Suppressor macrophage (primary cell): ENCODE measurements at regions not wholly inside any gene's neighbourhood (a gene's known extent, or its start where the extent isn't known, plus 50 kb on each side); places are given as distances from the start of the nearest gene placed in this dataset.

Experiments
- DNase-seq, 4 experiments: peaks; one replicate each; pipeline ENCODE4 v3.0.0-alpha.2; 2020 to 2022

DNA sequence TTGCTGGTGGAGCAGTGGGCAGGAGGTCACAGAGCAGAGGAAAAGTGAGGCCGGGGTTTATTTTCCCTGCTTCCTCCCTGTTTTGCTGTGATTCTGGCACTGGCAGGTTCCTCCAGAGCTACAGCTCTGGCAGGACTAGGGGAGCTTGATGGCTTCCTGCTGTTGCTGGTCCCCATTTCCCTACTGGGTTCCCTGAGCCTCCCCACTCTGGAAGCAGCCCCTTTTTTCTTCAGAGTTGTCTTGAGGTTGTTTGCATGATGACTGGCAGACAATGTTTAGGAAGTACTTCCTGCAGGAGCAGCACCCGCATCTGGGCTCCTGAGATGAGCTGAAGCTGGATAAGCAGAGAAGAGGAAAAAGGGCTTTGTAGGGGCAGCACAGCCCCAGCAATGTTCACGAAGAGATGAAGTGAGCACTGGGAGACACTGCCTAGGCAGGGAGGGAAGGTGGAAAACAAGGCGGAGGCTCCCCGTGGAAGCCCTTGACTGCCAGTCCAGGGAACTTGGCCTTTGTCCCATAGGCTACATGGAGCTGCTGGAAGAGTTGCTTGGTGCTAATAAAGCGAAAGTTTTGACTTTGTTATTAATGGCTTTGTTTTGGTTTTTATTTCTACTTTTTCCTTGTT lies 126.9 kb downstream of the SLC38A6 start:
- no peak for DNase-seq

GRCh38 chr14:61106959-61107641 lies 126.1 kb downstream of the SLC38A6 start:
- DNase-seq = no peak

DNA sequence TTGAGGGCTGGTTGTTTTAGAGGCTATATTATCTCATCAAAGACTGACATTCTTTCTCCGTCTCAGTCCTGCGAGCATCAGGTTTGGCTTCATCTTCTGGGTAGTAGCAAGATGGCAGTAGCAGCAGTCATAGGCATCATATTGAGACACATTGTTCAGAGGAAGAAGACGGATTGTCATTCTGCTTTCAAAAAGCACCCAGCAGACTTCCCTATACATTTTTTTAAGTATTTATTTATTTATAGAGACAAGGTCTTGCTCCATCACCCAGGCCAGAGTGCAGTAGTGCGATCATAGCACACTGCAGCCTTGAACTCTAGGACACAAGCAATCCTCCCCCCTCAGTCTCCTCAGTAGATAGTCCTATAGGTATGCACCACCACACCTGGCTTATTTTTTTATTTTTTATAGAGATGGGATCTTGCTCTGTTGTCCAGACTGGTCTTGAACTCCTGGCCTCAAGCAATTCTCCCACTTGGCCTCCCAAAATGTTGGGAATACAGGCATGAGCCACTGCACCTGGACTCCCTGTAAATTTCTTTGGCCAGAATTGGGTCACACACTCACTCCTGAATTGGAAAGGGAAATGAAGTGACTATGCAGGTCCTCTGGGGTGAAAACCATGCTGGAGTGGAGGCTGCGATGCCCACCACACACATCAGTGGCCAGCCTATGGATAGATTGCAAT lies 125.4 kb downstream of the SLC38A6 start:
- peak in 2 of 4 experiments; percentile 31 to 35 for DNase-seq

- peak in 2 of 4 experiments; percentile 43 to 52 for DNase-seq
Observed at GRCh38 chr14:61104358-61104757, 123.3 kb downstream of the SLC38A6 start.

- DNase-seq = peak; percentile 70 to 87 (median 80)
Observed at GRCh38 chr14:61103541-61104339, 122.7 kb downstream of the SLC38A6 start.

GRCh38 chr14:61102549-61103466 lies 121.8 kb downstream of the SLC38A6 start:
- DNase-seq = no peak
